MV-4-11 (cell line): ENCODE measurements at regions not wholly inside any gene's neighbourhood (a gene's known extent, or its start where the extent isn't known, plus 50 kb on each side); places are given as distances from the start of the nearest gene placed in this dataset.

Source experiments
- DNase-seq: peaks from one replicate; lab custom pipeline; 2025; lab: John Stamatoyannopoulos, UW

- DNase-seq = no peak
Measured at GRCh38 chr4:121226362-121226761, 62.2 kb upstream of the TNIP3 start.

- no peak for DNase-seq
Measured at GRCh38 chr4:121221608-121222007, 57.5 kb upstream of the TNIP3 start.

- no peak for DNase-seq
Measured at GRCh38 chr4:121221201-121221600, 57.1 kb upstream of the TNIP3 start.

- no peak for DNase-seq
Measured at GRCh38 chr4:121220698-121221097, 56.6 kb upstream of the TNIP3 start.

GRCh38 chr4:121219227-121219626 lies 55.1 kb upstream of the TNIP3 start:
- no peak for DNase-seq

GRCh38 chr4:121217351-121217750 lies 53.2 kb upstream of the TNIP3 start:
- no peak for DNase-seq

- no peak for DNase-seq
Measured at GRCh38 chr4:121216461-121216860, 52.3 kb upstream of the TNIP3 start.

GRCh38 chr4:121213940-121214339 lies 49.8 kb upstream of the TNIP3 start:
- DNase-seq = no peak
